ENCODE measurements at regions not wholly inside any gene's neighbourhood (a gene's known extent, or its start where the extent isn't known, plus 50 kb on each side); places are given as distances from the start of the nearest gene placed in this dataset.

DNA sequence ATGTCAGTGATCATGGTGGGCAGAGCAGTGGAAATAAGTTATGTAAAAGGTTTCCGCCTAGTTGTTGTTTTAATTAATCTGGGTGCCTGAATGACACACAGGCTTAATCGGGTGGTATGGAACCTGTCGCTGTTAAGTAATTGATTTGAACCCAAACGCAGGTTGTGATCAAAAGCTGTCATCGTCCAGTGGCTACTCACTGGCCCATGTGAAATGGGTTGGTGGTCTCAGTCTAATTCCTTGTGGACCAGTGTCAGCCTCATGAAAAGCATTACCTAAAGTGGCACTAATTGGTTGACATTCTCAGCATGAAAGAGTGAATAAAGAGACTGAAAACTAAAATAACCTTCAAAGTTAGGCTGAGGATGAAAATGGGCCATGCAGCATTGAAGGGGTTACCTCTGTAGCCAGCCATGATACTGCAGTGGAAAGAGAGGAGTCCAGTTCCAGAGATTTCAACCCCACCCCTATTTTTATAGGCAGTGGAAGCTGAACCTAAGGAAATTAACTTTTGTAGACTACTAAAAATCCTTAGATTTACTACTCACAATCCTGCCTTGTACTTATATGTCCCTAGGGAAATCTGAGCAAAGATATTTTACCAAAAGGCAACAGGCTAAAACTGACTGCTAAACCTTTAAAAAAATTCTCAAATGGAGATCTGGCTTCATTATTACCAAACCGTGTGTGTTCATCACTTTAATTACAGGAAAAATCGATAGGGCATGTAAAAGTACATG, 251.7 kb upstream of the TENM3 start:
- TF ChIP-seq, protein P1, sequence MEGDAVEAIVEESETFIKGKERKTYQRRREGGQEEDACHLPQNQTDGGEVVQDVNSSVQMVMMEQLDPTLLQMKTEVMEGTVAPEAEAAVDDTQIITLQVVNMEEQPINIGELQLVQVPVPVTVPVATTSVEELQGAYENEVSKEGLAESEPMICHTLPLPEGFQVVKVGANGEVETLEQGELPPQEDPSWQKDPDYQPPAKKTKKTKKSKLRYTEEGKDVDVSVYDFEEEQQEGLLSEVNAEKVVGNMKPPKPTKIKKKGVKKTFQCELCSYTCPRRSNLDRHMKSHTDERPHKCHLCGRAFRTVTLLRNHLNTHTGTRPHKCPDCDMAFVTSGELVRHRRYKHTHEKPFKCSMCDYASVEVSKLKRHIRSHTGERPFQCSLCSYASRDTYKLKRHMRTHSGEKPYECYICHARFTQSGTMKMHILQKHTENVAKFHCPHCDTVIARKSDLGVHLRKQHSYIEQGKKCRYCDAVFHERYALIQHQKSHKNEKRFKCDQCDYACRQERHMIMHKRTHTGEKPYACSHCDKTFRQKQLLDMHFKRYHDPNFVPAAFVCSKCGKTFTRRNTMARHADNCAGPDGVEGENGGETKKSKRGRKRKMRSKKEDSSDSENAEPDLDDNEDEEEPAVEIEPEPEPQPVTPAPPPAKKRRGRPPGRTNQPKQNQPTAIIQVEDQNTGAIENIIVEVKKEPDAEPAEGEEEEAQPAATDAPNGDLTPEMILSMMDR (IDR thresholded peaks at IDR 0.05) = no peak
- TF ChIP-seq POLR2A (IDR thresholded peaks at IDR 0.05) = no peak
